ENCODE measurements at regions not wholly inside any gene's neighbourhood (a gene's known extent, or its start where the extent isn't known, plus 50 kb on each side); places are given as distances from the start of the nearest gene placed in this dataset.
A peak's percentile ranks its signal among the peaks of the same experiment; 100 is the strongest.

DNA sequence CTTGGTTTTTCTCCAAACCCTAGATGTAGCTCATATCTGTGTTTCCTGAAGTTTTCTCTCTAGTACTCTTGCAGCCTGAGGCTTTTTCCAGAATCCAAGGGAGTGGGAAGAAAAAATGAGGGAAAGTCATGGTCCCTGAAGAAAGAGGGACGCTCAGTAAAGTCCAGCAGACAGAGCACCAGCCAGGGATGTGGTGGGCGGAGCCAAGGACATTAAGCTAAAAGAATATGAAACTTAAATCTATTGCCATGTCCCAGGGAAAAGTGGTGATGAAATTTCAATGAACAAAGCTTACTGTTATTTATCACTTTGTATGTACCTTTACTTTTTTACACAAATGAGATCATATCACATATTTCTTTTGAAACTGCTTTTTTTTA, 430.2 kb downstream of the USP25 start:
- no peak for DNase-seq (ENCODE audit: low read depth in 6 of 9, low spot score in 9 of 9)
- H3K36me3 ChIP-seq (ENCODE audit: control insufficient read depth in 2 of 2, insufficient read depth in 2 of 2, low read length in 1 of 2), result no peaks in the 10 kb centered on the region
- H3K4me3 ChIP-seq (ENCODE audit: low read length in 2 of 2), result no peak overlapping the region
- no peaks in the 10 kb centered on the region for H3K4me1 ChIP-seq (ENCODE audit: control insufficient read depth in 2 of 2, insufficient read depth in 2 of 2, low read length in 2 of 2)
- WGBS, result 94% methylated on average over 2 of the region's 2 CpGs
- H3K27ac ChIP-seq (ENCODE audit: low read depth in 1 of 2, low read length in 1 of 2), result no peak overlapping the region
- H3K27me3 ChIP-seq (ENCODE audit: control insufficient read depth in 2 of 2, insufficient read depth in 1 of 2, low read length in 1 of 2), result no peaks in the 10 kb centered on the region
- H3K9me3 ChIP-seq (ENCODE audit: control insufficient read depth in 2 of 2, insufficient read depth in 1 of 2, low read length in 1 of 2), result no peaks in the 10 kb centered on the region

DNA sequence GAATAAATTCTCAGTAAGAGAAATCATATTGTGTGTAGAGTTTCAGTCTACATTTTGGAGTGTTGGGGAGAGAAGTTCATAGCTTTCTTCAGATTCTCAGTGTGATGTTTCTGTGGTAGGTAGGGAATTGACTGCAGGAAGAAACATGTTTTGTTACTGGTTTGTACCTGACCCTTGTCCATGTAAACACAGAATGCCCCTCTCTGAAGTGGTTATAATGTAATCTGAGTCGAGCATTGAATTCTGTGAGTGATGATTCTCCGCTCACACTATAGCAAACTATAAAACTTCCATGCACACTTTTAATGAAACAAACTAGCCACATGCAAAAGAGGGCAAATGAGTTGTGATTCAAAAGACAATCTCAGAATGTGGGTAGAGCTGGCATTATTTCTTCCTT, 433.2 kb downstream of the USP25 start:
- no peaks in the 10 kb centered on the region for H3K9me3 ChIP-seq (ENCODE audit: control insufficient read depth in 2 of 2, insufficient read depth in 1 of 2, low read length in 1 of 2)
- DNase-seq (ENCODE audit: low read depth in 6 of 9, low spot score in 9 of 9), result no peak
- no peaks in the 10 kb centered on the region for H3K27me3 ChIP-seq (ENCODE audit: control insufficient read depth in 2 of 2, insufficient read depth in 1 of 2, low read length in 1 of 2)
- H3K27ac ChIP-seq (ENCODE audit: low read depth in 1 of 2, low read length in 1 of 2), result no peak overlapping the region
- WGBS, result 98% methylated on average over 2 of the region's 2 CpGs
- H3K4me3 ChIP-seq (ENCODE audit: low read length in 2 of 2), result no peak overlapping the region
- no peaks in the 10 kb centered on the region for H3K4me1 ChIP-seq (ENCODE audit: control insufficient read depth in 2 of 2, insufficient read depth in 2 of 2, low read length in 2 of 2)
- H3K36me3 ChIP-seq (ENCODE audit: control insufficient read depth in 2 of 2, insufficient read depth in 2 of 2, low read length in 1 of 2), result no peaks in the 10 kb centered on the region

DNA sequence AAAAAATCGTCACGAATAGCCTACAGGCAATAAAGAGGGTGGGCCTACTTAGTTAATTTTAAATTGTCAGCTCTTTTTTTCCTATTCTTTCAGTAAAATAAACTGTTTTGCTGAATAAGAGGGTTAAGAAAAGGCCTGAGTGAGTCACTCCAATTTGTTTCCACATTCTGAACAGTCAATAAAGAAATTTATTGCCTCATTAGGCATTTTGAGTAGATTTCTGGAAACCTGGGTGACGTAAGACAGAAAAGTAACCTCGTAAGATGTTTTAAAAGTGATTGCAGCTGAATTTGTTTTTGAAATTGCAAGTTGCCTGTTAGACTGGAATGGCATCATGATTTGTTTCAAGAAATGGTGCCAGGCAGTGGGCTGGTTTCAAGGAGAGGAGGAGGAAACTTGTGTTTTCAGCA, 439.3 kb downstream of the USP25 start:
- WGBS, result 98% methylated on average over 4 of the region's 4 CpGs
- no peak overlapping the region for H3K27ac ChIP-seq (ENCODE audit: low read depth in 1 of 2, low read length in 1 of 2)

DNA sequence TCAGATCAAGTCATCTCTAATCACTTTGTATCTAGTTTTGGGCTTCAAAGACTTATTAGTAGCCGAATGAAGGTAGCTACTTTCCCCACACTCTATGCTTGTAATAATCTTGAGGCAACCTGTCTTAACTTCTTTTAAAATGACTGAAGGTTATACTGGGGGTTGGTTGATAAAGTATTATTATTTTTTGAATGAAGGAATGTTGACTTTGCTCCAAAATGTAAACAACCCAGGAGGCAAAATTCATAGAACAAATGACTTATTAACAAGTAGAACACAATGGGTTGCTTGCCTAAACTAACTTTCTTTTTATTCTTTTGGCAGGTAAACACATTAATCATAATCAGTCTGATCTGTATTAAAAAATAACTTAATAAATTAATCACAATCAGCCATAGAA, 440.0 kb downstream of the USP25 start:
- Histone ChIP-seq H3K27me3 (ENCODE audit: control insufficient read depth in 2 of 2, insufficient read depth in 1 of 2, low read length in 1 of 2) (no peaks in the 10 kb centered on the region), H3K4me3 (ENCODE audit: low read length in 2 of 2) (no peak overlapping the region), H3K4me1 (ENCODE audit: control insufficient read depth in 2 of 2, insufficient read depth in 2 of 2, low read length in 2 of 2) (no peaks in the 10 kb centered on the region), H3K27ac (ENCODE audit: low read depth in 1 of 2, low read length in 1 of 2) (no peak overlapping the region), H3K9me3 (ENCODE audit: control insufficient read depth in 2 of 2, insufficient read depth in 1 of 2, low read length in 1 of 2) (no peaks in the 10 kb centered on the region), H3K36me3 (ENCODE audit: control insufficient read depth in 2 of 2, insufficient read depth in 2 of 2, low read length in 1 of 2) (no peaks in the 10 kb centered on the region)
- 97% methylated on average over 1 of the region's 1 CpG for WGBS
- no peak for DNase-seq (ENCODE audit: low read depth in 6 of 9, low spot score in 9 of 9)

More for the DNA sequence above, 439.3 kb downstream of the USP25 start:
- H3K4me1 ChIP-seq (ENCODE audit: control insufficient read depth in 2 of 2, insufficient read depth in 2 of 2, low read length in 2 of 2), result no peaks in the 10 kb centered on the region
- no peak overlapping the region for H3K4me3 ChIP-seq (ENCODE audit: low read length in 2 of 2)
- no peaks in the 10 kb centered on the region for H3K9me3 ChIP-seq (ENCODE audit: control insufficient read depth in 2 of 2, insufficient read depth in 1 of 2, low read length in 1 of 2)
- H3K36me3 ChIP-seq (ENCODE audit: control insufficient read depth in 2 of 2, insufficient read depth in 2 of 2, low read length in 1 of 2), result no peaks in the 10 kb centered on the region
- H3K27me3 ChIP-seq (ENCODE audit: control insufficient read depth in 2 of 2, insufficient read depth in 1 of 2, low read length in 1 of 2), result no peaks in the 10 kb centered on the region
- no peak for DNase-seq (ENCODE audit: low read depth in 6 of 9, low spot score in 9 of 9)

DNA sequence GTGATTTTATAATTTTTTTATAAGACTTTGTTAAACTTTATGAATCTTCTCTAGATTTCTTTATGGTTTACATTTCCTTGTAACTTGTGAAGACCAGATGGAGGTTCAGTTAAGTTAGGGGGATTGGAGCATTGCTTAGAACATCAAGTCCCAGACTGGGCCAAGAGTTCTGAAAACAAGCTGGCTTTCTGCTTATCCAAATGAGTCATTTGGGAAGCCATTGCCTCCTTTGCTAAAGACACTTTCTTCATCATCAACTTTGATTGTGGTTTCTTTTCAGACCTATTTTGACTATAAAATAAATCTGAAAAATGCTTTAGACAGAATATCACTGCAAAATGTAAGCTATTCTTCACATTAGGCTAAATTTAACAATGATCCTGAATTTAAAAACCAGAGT, 446.8 kb downstream of the USP25 start:
- Histone ChIP-seq H3K4me3 (ENCODE audit: low read length in 2 of 2) (no peak overlapping the region), H3K36me3 (ENCODE audit: control insufficient read depth in 2 of 2, insufficient read depth in 2 of 2, low read length in 1 of 2) (no peaks in the 10 kb centered on the region), H3K4me1 (ENCODE audit: control insufficient read depth in 2 of 2, insufficient read depth in 2 of 2, low read length in 2 of 2) (peaks cover 0 to 6% of the 10 kb centered on the region in 2 donors), H3K27ac (ENCODE audit: low read depth in 1 of 2, low read length in 1 of 2) (no peak overlapping the region), H3K9me3 (ENCODE audit: control insufficient read depth in 2 of 2, insufficient read depth in 1 of 2, low read length in 1 of 2) (no peaks in the 10 kb centered on the region), H3K27me3 (ENCODE audit: control insufficient read depth in 2 of 2, insufficient read depth in 1 of 2, low read length in 1 of 2) (no peaks in the 10 kb centered on the region)
- DNase-seq (ENCODE audit: low read depth in 6 of 9, low spot score in 9 of 9), result no peak

DNA sequence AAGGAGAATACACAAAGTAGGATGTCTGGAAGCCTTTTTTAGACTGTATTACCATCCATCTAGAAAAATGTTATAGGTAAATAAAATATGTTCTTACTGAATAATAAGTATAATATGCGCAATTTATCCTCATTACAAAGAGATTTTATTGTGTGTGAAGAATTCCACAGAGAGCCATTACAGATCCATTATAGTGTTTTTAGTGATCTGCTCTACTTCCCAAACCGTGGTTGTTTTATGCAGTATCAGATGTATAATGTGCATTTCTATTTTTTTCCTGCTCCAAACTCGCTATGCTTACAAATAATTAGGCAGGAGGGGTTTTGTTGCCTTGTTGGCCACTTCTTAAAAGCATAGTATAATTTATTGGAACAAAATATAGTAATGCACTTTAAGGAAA, 447.8 kb downstream of the USP25 start:
- no peak overlapping the region for H3K4me3 ChIP-seq (ENCODE audit: low read length in 2 of 2)
- no peaks in the 10 kb centered on the region for H3K9me3 ChIP-seq (ENCODE audit: control insufficient read depth in 2 of 2, insufficient read depth in 1 of 2, low read length in 1 of 2)
- 97% methylated on average over 3 of the region's 3 CpGs for WGBS
- no peaks in the 10 kb centered on the region for H3K36me3 ChIP-seq (ENCODE audit: control insufficient read depth in 2 of 2, insufficient read depth in 2 of 2, low read length in 1 of 2)
- no peak for DNase-seq (ENCODE audit: low read depth in 6 of 9, low spot score in 9 of 9)
- peaks cover 0 to 6% of the 10 kb centered on the region in 2 donors for H3K4me1 ChIP-seq (ENCODE audit: control insufficient read depth in 2 of 2, insufficient read depth in 2 of 2, low read length in 2 of 2)
- no peaks in the 10 kb centered on the region for H3K27me3 ChIP-seq (ENCODE audit: control insufficient read depth in 2 of 2, insufficient read depth in 1 of 2, low read length in 1 of 2)
- no peak overlapping the region for H3K27ac ChIP-seq (ENCODE audit: low read depth in 1 of 2, low read length in 1 of 2)

DNA sequence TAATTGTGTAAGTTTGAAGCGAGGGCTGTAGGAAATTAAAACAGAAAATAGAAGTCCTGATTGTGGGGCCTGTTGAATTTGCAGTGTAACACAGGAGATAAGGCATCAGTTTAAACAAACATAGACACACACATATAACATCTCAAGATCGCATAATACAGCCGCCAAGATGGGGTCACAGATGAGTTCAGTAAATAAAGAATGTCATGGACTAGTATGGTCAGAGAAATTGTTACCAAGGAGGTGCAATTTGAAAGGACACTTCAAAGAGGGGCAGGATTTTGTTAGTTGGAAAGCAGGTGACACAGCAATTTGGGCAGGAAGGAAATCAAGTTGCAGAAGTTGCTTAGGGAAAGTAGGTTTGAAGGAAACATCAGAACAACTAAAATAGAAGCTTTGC, 450.0 kb downstream of the USP25 start:
- no peaks in the 10 kb centered on the region for H3K36me3 ChIP-seq (ENCODE audit: control insufficient read depth in 2 of 2, insufficient read depth in 2 of 2, low read length in 1 of 2)
- H3K27ac ChIP-seq (ENCODE audit: low read depth in 1 of 2, low read length in 1 of 2), result no peak overlapping the region
- 25% methylated on average over 3 of the region's 3 CpGs for WGBS
- H3K9me3 ChIP-seq (ENCODE audit: control insufficient read depth in 2 of 2, insufficient read depth in 1 of 2, low read length in 1 of 2), result no peaks in the 10 kb centered on the region
- no peak overlapping the region for H3K4me3 ChIP-seq (ENCODE audit: low read length in 2 of 2)
- no peaks in the 10 kb centered on the region for H3K27me3 ChIP-seq (ENCODE audit: control insufficient read depth in 2 of 2, insufficient read depth in 1 of 2, low read length in 1 of 2)
- DNase-seq (ENCODE audit: low read depth in 6 of 9, low spot score in 9 of 9), result peak in 2 of 9 donors; percentile 6 to 17
- peaks cover 0 to 6% of the 10 kb centered on the region in 2 donors for H3K4me1 ChIP-seq (ENCODE audit: control insufficient read depth in 2 of 2, insufficient read depth in 2 of 2, low read length in 2 of 2)

DNA sequence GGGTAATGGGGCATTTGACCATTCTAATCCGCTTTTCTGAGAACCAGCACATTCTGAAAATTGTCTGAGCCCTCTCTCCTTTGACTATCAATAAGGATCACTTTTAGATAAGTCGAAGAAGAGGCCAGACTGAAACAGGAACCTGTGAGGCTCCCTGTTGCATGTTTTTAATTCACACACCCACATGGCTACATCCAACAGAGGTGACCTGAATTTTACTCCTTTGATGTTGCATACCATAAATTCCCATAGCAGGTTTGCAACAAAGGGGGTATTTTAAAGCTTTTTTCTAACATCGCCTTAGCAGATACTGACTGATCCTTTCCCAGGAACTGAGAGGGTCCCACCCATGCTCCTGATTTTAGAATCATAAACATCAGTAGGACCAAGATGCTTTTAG, 450.8 kb downstream of the USP25 start:
- Histone ChIP-seq H3K27me3 (ENCODE audit: control insufficient read depth in 2 of 2, insufficient read depth in 1 of 2, low read length in 1 of 2) (no peaks in the 10 kb centered on the region), H3K27ac (ENCODE audit: low read depth in 1 of 2, low read length in 1 of 2) (no peak overlapping the region), H3K4me1 (ENCODE audit: control insufficient read depth in 2 of 2, insufficient read depth in 2 of 2, low read length in 2 of 2) (peaks cover 0 to 6% of the 10 kb centered on the region in 2 donors), H3K4me3 (ENCODE audit: low read length in 2 of 2) (no peak overlapping the region), H3K9me3 (ENCODE audit: control insufficient read depth in 2 of 2, insufficient read depth in 1 of 2, low read length in 1 of 2) (no peaks in the 10 kb centered on the region), H3K36me3 (ENCODE audit: control insufficient read depth in 2 of 2, insufficient read depth in 2 of 2, low read length in 1 of 2) (no peaks in the 10 kb centered on the region)
- WGBS, result 67% methylated on average over 3 of the region's 3 CpGs
- DNase-seq (ENCODE audit: low read depth in 6 of 9, low spot score in 9 of 9), result peak in 1 of 9 donors; percentile 28

DNA sequence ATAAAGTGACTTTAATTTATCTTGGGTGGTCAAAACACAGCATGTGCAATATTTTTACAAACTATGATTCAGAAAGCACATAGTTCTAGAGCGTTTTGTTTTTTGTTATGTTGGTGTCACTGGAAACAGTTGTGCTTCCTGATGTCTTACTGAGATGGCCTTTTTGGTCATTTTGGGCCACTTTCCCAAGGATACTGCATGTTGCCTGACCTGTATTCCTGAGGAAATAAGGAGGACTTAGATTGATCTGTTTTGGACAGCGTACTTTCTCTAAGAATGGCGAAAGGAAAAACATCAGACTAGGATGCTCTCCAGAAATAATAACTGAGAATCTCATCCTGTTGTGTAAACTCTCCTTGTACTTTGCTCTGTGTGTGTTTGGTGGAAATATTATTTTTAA, 451.2 kb downstream of the USP25 start:
- DNase-seq (ENCODE audit: low read depth in 6 of 9, low spot score in 9 of 9), result no peak
- H3K4me1 ChIP-seq (ENCODE audit: control insufficient read depth in 2 of 2, insufficient read depth in 2 of 2, low read length in 2 of 2), result peaks cover 0 to 6% of the 10 kb centered on the region in 2 donors
- no peaks in the 10 kb centered on the region for H3K27me3 ChIP-seq (ENCODE audit: control insufficient read depth in 2 of 2, insufficient read depth in 1 of 2, low read length in 1 of 2)
- no peaks in the 10 kb centered on the region for H3K36me3 ChIP-seq (ENCODE audit: control insufficient read depth in 2 of 2, insufficient read depth in 2 of 2, low read length in 1 of 2)
- no peak overlapping the region for H3K27ac ChIP-seq (ENCODE audit: low read depth in 1 of 2, low read length in 1 of 2)
- 95% methylated on average over 3 of the region's 3 CpGs for WGBS
- no peaks in the 10 kb centered on the region for H3K9me3 ChIP-seq (ENCODE audit: control insufficient read depth in 2 of 2, insufficient read depth in 1 of 2, low read length in 1 of 2)
- no peak overlapping the region for H3K4me3 ChIP-seq (ENCODE audit: low read length in 2 of 2)

DNA sequence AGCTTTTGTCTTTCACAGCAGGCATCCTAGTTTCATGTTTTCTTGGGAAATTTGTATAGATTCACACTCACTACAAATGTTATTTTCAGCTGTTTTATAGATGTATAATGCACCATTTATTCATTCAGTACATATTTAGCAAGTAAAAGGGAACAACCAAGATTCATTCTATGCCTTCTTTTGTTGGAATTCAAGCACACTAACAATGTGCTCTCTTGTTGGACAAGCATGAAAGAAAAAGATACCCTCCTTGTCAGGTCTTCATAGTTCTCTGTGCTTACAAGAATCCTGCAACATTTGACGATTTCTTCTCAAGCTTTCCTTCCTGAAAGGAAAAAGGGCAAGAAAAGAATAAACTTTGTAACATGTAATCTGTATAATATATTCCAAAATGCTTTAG, 456.0 kb downstream of the USP25 start:
- no peaks in the 10 kb centered on the region for H3K27me3 ChIP-seq (ENCODE audit: control insufficient read depth in 2 of 2, insufficient read depth in 1 of 2, low read length in 1 of 2)
- no peak for DNase-seq (ENCODE audit: low read depth in 6 of 9, low spot score in 9 of 9)
- peaks cover 0 to 1% of the 10 kb centered on the region in 2 donors for H3K4me1 ChIP-seq (ENCODE audit: control insufficient read depth in 2 of 2, insufficient read depth in 2 of 2, low read length in 2 of 2)
- H3K27ac ChIP-seq (ENCODE audit: low read depth in 1 of 2, low read length in 1 of 2), result no peak overlapping the region
- no peaks in the 10 kb centered on the region for H3K9me3 ChIP-seq (ENCODE audit: control insufficient read depth in 2 of 2, insufficient read depth in 1 of 2, low read length in 1 of 2)
- WGBS, result 69% methylated on average over 1 of the region's 1 CpG
- H3K36me3 ChIP-seq (ENCODE audit: control insufficient read depth in 2 of 2, insufficient read depth in 2 of 2, low read length in 1 of 2), result no peaks in the 10 kb centered on the region
- H3K4me3 ChIP-seq (ENCODE audit: low read length in 2 of 2), result no peak overlapping the region
